ENCODE measurements at regions not wholly inside any gene's neighbourhood (a gene's known extent, or its start where the extent isn't known, plus 50 kb on each side); places are given as distances from the start of the nearest gene placed in this dataset.

- no peak overlapping the region for H3K4me3 ChIP-seq (ENCODE audit: low read depth, low read length)
- POLR2A ChIA-PET = no interaction called here
- CTCF ChIA-PET = no interaction called here
- DNase-seq (ENCODE audit: low read depth, low spot score) = no peak
- TF ChIP-seq CTCF (IDR thresholded peaks at IDR 0.05; ENCODE audit: insufficient read depth, low read length, missing control alignments) = no peak
These were observed 265.1 kb downstream of the GBA3 start for GRCh38 chr4:22957774-22958309.

DNA sequence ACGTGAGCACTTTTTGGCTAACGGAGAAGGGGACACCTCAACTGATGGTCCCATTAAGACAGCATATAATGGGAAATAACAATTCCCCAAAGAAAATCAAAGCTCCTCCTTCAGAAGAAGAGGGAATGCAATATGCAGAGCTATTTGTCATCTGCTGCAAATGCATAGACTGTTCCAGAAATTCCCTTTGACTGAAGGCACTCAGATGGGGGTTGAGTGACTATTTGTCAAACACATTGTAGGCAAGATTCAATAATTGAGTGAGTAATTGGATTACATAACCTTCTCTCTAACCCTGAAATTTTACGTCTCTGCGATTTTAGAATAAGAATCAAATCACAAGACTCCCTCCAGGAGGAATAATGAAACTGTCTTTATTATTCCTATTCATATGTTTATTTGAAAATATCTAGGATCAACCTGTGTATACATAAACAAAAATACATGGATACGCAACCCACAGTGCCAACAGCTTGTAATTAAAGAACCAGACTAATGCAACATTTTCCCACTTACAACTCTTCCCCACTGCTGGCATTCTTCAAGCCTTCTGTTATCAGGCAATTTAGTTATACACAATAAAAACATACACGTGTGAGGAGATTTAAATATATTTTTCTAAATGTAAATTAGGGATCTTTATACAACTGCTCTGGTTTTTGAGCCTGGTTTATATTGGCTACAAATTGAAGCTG is 256.6 kb downstream of the GBA3 start:
- no peak for DNase-seq (ENCODE audit: low read depth, low spot score)
- TF ChIP-seq CTCF (IDR thresholded peaks at IDR 0.05; ENCODE audit: insufficient read depth, low read length, missing control alignments) = no peak
- CTCF ChIA-PET = no interaction called here
- H3K4me3 ChIP-seq (ENCODE audit: low read depth, low read length) = no peak overlapping the region
- POLR2A ChIA-PET = no interaction called here

- ChIA-PET POLR2A (no interaction called here), CTCF (no interaction called here)
- no peak overlapping the region for H3K4me3 ChIP-seq (ENCODE audit: low read depth, low read length)
- no peak for TF ChIP-seq CTCF (IDR thresholded peaks at IDR 0.05; ENCODE audit: insufficient read depth, low read length, missing control alignments)
- DNase-seq (ENCODE audit: low read depth, low spot score) = no peak
These were observed 255.1 kb downstream of the GBA3 start for GRCh38 chr4:22947851-22948250.

DNA sequence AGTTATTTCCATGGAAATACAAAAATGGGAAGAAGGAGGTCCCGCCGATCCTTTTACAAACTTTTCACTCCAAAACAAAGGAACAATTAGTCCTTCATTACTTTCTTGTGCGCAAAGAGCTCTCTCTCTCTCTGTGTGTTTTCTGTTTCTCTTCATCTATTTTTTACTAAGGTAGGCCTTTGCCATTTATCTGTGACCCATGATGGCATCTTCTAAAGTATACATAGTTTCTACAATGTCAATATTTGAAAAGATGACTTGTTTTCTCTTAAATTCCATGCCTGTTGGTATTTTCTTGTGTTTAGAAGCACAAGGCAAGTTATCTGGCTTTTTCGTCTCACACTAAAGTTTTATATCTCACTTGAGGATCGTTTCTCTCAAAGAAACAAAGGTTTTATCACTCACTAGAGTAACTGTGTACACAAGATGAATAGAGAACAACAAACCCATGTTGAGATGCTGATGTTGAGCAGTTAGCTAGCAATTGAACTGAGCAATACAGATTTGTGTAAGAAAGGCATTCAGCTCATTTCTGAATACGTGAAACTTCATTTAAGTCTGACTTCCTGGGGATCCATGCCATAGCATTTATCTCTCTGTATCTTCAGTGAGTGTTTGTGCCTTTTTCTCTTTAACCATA is 250.3 kb downstream of the GBA3 start:
- H3K4me3 ChIP-seq (ENCODE audit: low read depth, low read length) = no peak overlapping the region
- no peak for DNase-seq (ENCODE audit: low read depth, low spot score)
- POLR2A ChIA-PET = no interaction called here
- TF ChIP-seq CTCF (IDR thresholded peaks at IDR 0.05; ENCODE audit: insufficient read depth, low read length, missing control alignments) = no peak
- CTCF ChIA-PET = no interaction called here

GRCh38 chr4:22941688-22942375 is 249.1 kb downstream of the GBA3 start:
- ChIA-PET POLR2A (no interaction called here), CTCF (no interaction called here)
- no peak overlapping the region for H3K4me3 ChIP-seq (ENCODE audit: low read depth, low read length)
- no peak for DNase-seq (ENCODE audit: low read depth, low spot score)
- TF ChIP-seq CTCF (IDR thresholded peaks at IDR 0.05; ENCODE audit: insufficient read depth, low read length, missing control alignments) = no peak

DNA sequence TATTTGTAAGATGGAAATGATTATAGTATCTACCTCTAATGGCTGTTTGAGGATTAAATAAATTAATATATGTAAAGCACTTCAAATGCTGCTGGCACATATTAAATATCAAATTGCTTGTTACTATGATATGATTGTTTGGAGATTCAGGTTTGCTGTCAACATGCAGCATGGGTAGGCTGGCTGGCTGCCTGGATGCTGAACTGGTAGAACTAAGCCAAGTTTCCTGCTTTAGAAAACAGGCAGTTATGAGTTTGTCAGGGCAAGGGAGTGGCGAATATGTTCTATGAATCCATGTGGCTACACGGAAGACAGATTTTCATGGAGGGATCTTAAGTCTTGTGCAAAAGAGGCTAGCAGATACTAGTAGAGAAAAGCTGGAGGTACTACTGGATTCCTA is 239.6 kb downstream of the GBA3 start:
- no peak for TF ChIP-seq CTCF (IDR thresholded peaks at IDR 0.05; ENCODE audit: insufficient read depth, low read length, missing control alignments)
- no peak for DNase-seq (ENCODE audit: low read depth, low spot score)
- CTCF ChIA-PET = no interaction called here
- POLR2A ChIA-PET = no interaction called here
- no peak overlapping the region for H3K4me3 ChIP-seq (ENCODE audit: low read depth, low read length)

All from AG04449 (cell line).